ENCODE measurements at regions not wholly inside any gene's neighbourhood (a gene's known extent, or its start where the extent isn't known, plus 50 kb on each side); places are given as distances from the start of the nearest gene placed in this dataset.

GRCh38 chr1:198939286-198939685 is 300.4 kb downstream of the PTPRC start:
- Histone ChIP-seq H3K79me2 (ENCODE audit: insufficient read depth, low read length) (peaks cover 40% of the 10 kb centered on the region), H3K9me3 (ENCODE audit: insufficient read depth, low read length) (no peaks in the 10 kb centered on the region), H3K9ac (ENCODE audit: low read length) (no peak overlapping the region), H3K27me3 (ENCODE audit: low read length) (no peaks in the 10 kb centered on the region), H3K4me3 (ENCODE audit: insufficient read depth, low read length, poor library complexity, severe bottlenecking) (peak overlapping the region; percentile 16), H4K20me1 (ENCODE audit: low read depth, low read length) (no peaks in the 10 kb centered on the region), H2AFZ (ENCODE audit: low read depth, low read length, severe bottlenecking) (peak overlapping the region; percentile 37), H3F3A (ENCODE audit: insufficient read depth) (peaks cover 24% of the 10 kb centered on the region), H3K9me2 (replicated peaks; ENCODE audit: insufficient read depth, low read length) (no peaks in the 10 kb centered on the region), H3K4me2 (ENCODE audit: low read depth, low read length, poor library complexity, severe bottlenecking) (peak overlapping the region; percentile 100), H3K36me3 (ENCODE audit: low read length) (peaks cover 10% of the 10 kb centered on the region; the same call in 1 of the 2 replicates), H3K27ac (ENCODE audit: low read depth, low read length) (no peak overlapping the region)
- TF ChIP-seq CTCF (IDR thresholded peaks at IDR 0.05; ENCODE audit: insufficient read depth, low read length, poor library complexity, severe bottlenecking) (no peak), EZH2phosphoT487 (conservative IDR thresholded peaks at IDR 0.05; ENCODE audit: low read length) (no peak)

- Histone ChIP-seq H3K27me3 (ENCODE audit: low read length) (no peaks in the 10 kb centered on the region), H3F3A (ENCODE audit: insufficient read depth) (peaks cover 17% of the 10 kb centered on the region), H3K9me3 (ENCODE audit: insufficient read depth, low read length) (no peaks in the 10 kb centered on the region), H3K27ac (ENCODE audit: low read depth, low read length) (no peak overlapping the region), H3K4me2 (ENCODE audit: low read depth, low read length, poor library complexity, severe bottlenecking) (no peak overlapping the region), H3K36me3 (ENCODE audit: low read length) (peaks cover 7% of the 10 kb centered on the region; the same call in 1 of the 2 replicates), H4K20me1 (ENCODE audit: low read depth, low read length) (no peaks in the 10 kb centered on the region), H3K4me3 (ENCODE audit: insufficient read depth, low read length, poor library complexity, severe bottlenecking) (no peak overlapping the region), H3K9ac (ENCODE audit: low read length) (no peak overlapping the region), H2AFZ (ENCODE audit: low read depth, low read length, severe bottlenecking) (no peak overlapping the region), H3K79me2 (ENCODE audit: insufficient read depth, low read length) (peaks cover 33% of the 10 kb centered on the region), H3K9me2 (replicated peaks; ENCODE audit: insufficient read depth, low read length) (no peaks in the 10 kb centered on the region)
- TF ChIP-seq EZH2phosphoT487 (conservative IDR thresholded peaks at IDR 0.05; ENCODE audit: low read length) (no peak), CTCF (IDR thresholded peaks at IDR 0.05; ENCODE audit: insufficient read depth, low read length, poor library complexity, severe bottlenecking) (no peak)
Measured at GRCh38 chr1:198939956-198940355, 301.1 kb downstream of the PTPRC start.

GRCh38 chr1:198942466-198942865 is 303.6 kb downstream of the PTPRC start:
- H3K27me3 ChIP-seq (ENCODE audit: low read length) = no peaks in the 10 kb centered on the region
- TF ChIP-seq CTCF (IDR thresholded peaks at IDR 0.05; ENCODE audit: insufficient read depth, low read length, poor library complexity, severe bottlenecking) (no peak), EZH2phosphoT487 (conservative IDR thresholded peaks at IDR 0.05; ENCODE audit: low read length) (no peak)
- no peaks in the 10 kb centered on the region for H3K36me3 ChIP-seq (ENCODE audit: low read length)
- H2AFZ ChIP-seq (ENCODE audit: low read depth, low read length, severe bottlenecking) = no peak overlapping the region
- H3K4me2 ChIP-seq (ENCODE audit: low read depth, low read length, poor library complexity, severe bottlenecking) = no peak overlapping the region
- no peak overlapping the region for H3K27ac ChIP-seq (ENCODE audit: low read depth, low read length)
- H3F3A ChIP-seq (ENCODE audit: insufficient read depth) = no peaks in the 10 kb centered on the region; the same call in 1 of the 2 replicates
- no peak overlapping the region for H3K4me3 ChIP-seq (ENCODE audit: insufficient read depth, low read length, poor library complexity, severe bottlenecking)
- H3K9me2 ChIP-seq (replicated peaks; ENCODE audit: insufficient read depth, low read length) = no peaks in the 10 kb centered on the region
- H3K9me3 ChIP-seq (ENCODE audit: insufficient read depth, low read length) = no peaks in the 10 kb centered on the region
- peaks cover 9% of the 10 kb centered on the region; the same call in 1 of the 2 replicates for H3K79me2 ChIP-seq (ENCODE audit: insufficient read depth, low read length)
- H3K9ac ChIP-seq (ENCODE audit: low read length) = no peak overlapping the region
- H4K20me1 ChIP-seq (ENCODE audit: low read depth, low read length) = no peaks in the 10 kb centered on the region
